ENCODE measurements at regions not wholly inside any gene's neighbourhood (a gene's known extent, or its start where the extent isn't known, plus 50 kb on each side); places are given as distances from the start of the nearest gene placed in this dataset.
"Not testable (repeated sequence)": the region's sequence is repeated elsewhere in the genome, so short reads cannot be mapped to it uniquely, and the experiment has no call there.

DNA sequence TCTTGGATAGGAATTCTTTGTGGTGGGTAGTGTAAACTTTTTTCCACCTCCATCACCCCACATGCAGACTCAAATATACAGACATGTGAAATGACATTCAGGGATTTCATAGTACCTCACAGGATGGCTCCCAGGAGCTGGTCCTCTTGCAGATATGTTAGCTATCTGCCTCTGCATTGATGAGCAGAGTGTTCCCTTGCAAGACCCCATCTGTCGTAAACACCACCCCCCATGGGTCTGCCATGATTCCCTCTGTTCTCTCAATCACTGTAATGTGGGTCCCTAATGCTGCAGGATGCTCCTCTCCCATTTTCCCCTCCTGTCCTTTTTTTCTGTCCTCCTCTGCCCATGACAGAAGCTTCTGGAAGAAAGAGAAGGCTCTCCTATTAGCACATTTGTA lies 391.2 kb upstream of the PODXL start:
- no peak for DNase-seq (ENCODE audit: low read depth, low spot score)
- in situ Hi-C loops (cut with HindIII; ENCODE audit: low pct_unique_long_range_greater_than_20kb, low sequenced_read_pairs), result no loop called here

- DNase-seq (ENCODE audit: low read depth, low spot score), result no peak
Observed at GRCh38 chr7:131945957-131946544, 389.6 kb upstream of the PODXL start.

GRCh38 chr7:131945313-131945911 lies 389.0 kb upstream of the PODXL start:
- in situ Hi-C loops (cut with HindIII; ENCODE audit: low pct_unique_long_range_greater_than_20kb, low sequenced_read_pairs), result no loop called here
- peak; percentile 53 for DNase-seq (ENCODE audit: low read depth, low spot score)

More at GRCh38 chr7:131945957-131946544, 389.6 kb upstream of the PODXL start:
- in situ Hi-C loops (cut with HindIII; ENCODE audit: low pct_unique_long_range_greater_than_20kb, low sequenced_read_pairs), result no loop called here

GRCh38 chr7:131944556-131945069 lies 388.2 kb upstream of the PODXL start:
- in situ Hi-C loops (cut with HindIII; ENCODE audit: low pct_unique_long_range_greater_than_20kb, low sequenced_read_pairs), result no loop called here
- no peak for DNase-seq (ENCODE audit: low read depth, low spot score)

DNA sequence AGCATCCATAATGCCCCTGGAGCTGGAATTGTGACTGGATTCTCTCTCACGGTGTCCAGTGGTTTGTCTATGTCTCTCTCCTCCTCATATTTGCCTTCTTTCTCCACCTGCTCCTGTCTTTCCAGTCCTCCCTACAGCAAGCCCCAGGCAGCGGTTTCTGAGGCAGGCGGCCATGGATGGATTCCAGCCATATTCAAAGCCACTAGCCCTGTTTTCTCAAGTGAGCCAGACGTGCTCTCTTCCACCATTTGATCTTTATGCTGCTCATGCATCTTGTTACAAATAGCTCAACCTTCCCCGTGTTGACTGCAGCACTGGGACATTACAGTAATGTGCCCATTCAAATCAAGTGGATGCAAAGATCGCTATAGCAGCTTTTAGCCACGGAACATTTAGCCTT lies 387.2 kb upstream of the PODXL start:
- in situ Hi-C loops (cut with HindIII; ENCODE audit: low pct_unique_long_range_greater_than_20kb, low sequenced_read_pairs), result no loop called here
- DNase-seq (ENCODE audit: low read depth, low spot score), result no peak

DNA sequence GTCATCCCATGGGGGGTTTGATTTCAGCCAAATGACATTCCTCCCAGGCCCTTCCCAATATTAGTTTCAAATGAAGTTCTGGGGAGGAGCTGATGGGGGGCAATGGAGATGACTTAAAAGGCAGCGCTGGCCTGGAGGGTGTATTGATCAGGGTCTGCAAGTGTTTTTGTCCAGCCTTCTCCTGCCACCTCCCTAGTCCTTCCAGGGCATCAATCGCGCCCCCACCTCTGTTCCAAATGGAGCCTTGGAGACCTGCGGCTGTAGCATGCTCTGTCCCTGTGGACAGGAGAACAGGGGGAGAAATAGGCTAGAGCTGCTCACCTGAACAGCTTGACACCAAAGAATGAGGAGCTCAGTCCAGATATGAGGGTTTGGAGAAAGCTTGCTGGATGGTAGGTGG lies 386.8 kb upstream of the PODXL start:
- DNase-seq (ENCODE audit: low read depth, low spot score), result no peak
- in situ Hi-C loops (cut with HindIII; ENCODE audit: low pct_unique_long_range_greater_than_20kb, low sequenced_read_pairs), result no loop called here

DNA sequence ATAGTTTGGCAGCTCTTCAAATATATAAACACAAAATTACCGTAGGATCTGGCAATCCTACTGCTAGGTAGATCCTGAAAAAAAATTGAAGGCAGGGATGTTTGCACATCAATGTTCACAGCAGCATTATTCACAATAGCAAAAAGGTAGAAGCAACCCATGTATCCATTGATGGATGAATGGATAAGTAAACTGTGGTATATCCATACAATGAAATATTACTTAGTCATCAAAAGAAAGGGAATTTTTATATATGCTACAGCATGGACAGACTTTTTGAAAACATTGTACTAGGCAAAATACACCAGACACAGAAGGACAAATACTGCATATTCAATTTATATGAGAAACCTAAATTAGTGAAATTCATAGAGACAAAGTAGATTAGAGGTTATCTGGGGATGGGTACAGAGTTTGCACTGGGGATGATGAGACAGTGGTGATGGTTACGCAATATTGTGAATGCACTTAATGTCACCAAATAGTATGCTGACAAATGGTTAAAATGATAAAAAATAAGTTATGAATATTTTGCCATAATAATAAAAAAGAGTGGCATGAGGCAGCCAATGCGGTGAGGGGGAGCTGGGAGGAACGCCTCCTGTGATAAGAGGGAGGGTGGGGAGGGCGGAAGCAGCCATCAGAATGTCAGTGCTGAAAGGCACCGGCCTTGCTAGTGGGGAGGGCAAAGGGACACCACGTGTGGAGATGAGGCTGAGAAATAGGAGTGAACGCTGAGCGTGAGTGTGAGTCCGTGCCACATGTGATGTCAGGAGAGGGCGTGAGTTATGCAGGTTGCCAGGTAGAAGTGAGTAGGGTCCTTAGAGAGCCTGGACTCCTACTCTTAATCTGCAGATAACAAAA lies 386.1 kb upstream of the PODXL start:
- no peak for DNase-seq (ENCODE audit: low read depth, low spot score)
- in situ Hi-C loops (cut with HindIII; ENCODE audit: low pct_unique_long_range_greater_than_20kb, low sequenced_read_pairs), result no loop called here

DNA sequence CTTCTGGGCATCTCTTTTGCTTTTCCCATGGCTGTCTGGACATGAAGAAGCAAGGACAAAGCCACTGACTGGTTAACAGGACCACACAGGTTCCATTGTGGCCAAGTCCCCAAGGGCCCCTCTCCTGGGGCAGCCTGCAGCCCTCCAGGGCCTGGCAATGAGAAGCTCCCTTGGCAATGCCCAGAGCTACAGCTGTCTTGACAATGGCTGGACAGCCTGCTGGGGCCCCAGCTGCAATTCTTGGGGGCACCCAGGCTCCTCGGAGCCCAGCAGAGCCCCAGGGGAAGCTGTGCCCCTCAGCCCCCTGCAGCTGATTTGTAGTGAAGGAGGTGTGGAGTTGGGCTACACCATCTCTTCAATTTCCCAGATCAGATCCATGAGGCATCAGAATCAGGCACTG lies 384.9 kb upstream of the PODXL start:
- no peak for DNase-seq (ENCODE audit: low read depth, low spot score)
- in situ Hi-C loops (cut with HindIII; ENCODE audit: low pct_unique_long_range_greater_than_20kb, low sequenced_read_pairs), result no loop called here

DNA sequence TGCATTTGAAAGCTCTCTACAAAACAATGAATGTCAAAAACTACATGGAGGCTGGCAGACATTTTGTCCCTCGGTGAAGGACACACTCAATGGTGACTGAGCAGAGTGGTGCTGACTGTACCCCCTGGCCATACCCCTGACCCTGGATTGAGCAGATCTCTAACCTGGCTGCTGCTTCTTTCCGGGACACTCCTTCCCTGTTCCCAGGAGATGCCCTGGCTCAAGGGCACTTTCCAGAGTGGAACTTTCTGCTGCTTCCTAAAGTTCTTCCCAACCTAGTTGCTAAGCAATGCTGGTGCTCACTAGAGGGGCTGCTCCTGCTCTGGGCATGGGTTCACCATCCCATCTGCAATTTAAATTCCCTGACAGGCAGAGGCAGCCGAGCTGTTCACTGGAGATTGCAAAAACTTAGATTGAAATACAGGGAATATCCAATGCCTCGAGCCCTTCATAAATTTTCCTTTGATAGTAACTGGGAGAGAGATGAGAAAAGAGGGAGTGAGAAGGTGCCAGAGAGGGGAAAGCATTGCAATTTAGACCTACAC lies 384.3 kb upstream of the PODXL start:
- in situ Hi-C loops (cut with HindIII; ENCODE audit: low pct_unique_long_range_greater_than_20kb, low sequenced_read_pairs), result no loop called here
- DNase-seq (ENCODE audit: low read depth, low spot score), result no peak

DNA sequence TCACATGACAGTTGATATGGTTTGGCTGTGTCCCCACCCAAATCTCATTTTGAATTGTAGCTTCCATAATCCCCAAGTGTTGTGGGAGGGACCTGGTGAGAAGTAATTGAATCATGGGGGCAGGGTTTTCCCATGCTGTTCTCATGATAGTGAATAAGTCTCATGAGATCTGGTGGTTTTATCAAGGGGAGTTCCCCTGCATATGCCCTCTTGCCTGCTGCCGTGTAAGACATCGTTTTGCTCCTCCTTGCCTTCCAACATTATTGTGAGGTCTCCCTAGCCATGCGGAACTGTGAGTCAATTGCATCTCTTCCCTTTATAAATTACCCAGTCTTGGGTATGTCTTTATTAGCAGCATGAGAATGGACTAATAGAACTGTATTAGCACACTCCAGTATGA lies 382.4 kb upstream of the PODXL start:
- in situ Hi-C loops (cut with HindIII; ENCODE audit: low pct_unique_long_range_greater_than_20kb, low sequenced_read_pairs); DNase-seq (ENCODE audit: low read depth, low spot score): not testable (repeated sequence)

DNA sequence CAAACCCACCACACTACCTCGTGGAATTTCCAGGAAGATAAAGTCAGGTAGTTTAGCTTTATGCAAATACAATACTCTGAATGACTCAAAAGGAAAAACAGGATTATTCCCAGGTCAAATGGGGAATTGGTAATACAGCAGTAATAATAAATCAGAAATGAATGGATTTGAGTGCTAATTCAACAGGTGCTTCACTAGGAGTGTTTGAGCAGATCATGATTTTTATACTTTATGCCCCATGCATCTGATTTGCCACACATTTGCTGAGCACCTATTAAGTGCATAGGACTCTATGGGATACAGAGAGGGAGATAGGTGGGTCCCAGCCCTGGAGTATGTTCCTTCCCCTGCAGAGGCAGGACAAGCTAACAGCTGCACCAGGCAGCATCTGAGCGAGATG lies 381.4 kb upstream of the PODXL start:
- no peak for DNase-seq (ENCODE audit: low read depth, low spot score)
- in situ Hi-C loops (cut with HindIII; ENCODE audit: low pct_unique_long_range_greater_than_20kb, low sequenced_read_pairs), result no loop called here

- in situ Hi-C loops (cut with HindIII; ENCODE audit: low pct_unique_long_range_greater_than_20kb, low sequenced_read_pairs), result no loop called here
- no peak for DNase-seq (ENCODE audit: low read depth, low spot score)
Observed at GRCh38 chr7:131935180-131935579, 378.8 kb upstream of the PODXL start.

DNA sequence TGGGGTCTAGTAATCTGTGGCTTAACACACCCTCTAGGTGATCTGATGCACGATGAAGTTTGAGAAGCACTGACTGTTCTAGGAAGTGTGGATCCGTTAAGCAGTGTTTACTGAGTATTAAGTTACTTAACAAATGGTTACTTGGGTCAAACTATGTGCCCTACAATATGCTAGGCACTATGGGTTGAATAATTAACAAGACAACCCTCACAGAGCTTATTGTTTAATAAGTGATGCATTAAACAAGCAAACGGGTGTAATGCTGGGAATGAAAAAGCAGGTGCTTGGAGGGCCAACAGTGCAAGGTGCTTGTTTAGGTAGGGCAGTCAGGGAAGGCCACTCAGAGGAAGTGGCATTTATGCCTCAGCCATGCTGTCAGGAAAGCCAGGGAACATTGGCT lies 378.0 kb upstream of the PODXL start:
- in situ Hi-C loops (cut with HindIII; ENCODE audit: low pct_unique_long_range_greater_than_20kb, low sequenced_read_pairs), result no loop called here
- no peak for DNase-seq (ENCODE audit: low read depth, low spot score)

GRCh38 chr7:131933751-131934289 lies 377.4 kb upstream of the PODXL start:
- in situ Hi-C loops (cut with HindIII; ENCODE audit: low pct_unique_long_range_greater_than_20kb, low sequenced_read_pairs), result no loop called here
- DNase-seq (ENCODE audit: low read depth, low spot score), result no peak

DNA sequence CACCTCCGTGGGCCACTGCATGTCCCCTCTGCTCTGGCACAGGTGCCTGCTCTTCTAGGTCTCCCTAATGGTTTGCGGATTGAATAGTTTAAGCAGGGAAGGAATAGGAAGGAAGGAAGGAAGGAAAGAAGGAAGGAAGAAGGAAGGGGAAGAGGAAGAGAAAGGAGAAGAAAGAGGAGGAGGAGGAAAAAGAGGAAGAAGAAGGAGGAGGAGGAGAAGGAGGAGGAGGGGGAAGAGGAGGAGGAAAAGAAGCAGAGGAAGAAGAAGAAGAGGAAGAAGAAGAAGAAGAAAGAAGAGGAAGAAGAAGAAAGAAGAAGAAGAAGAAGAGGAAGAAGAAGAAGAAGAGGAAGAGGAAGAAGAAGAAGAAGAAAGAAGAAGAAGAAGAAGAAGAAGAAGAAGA lies 376.8 kb upstream of the PODXL start:
- in situ Hi-C loops (cut with HindIII; ENCODE audit: low pct_unique_long_range_greater_than_20kb, low sequenced_read_pairs), result not testable (repeated sequence)

GRCh38 chr7:131932271-131932670 lies 375.8 kb upstream of the PODXL start:
- in situ Hi-C loops (cut with HindIII; ENCODE audit: low pct_unique_long_range_greater_than_20kb, low sequenced_read_pairs), result no loop called here
- DNase-seq (ENCODE audit: low read depth, low spot score), result peak; percentile 30

More for the DNA sequence above, 376.8 kb upstream of the PODXL start:
- DNase-seq (ENCODE audit: low read depth, low spot score), result not testable (repeated sequence)

- in situ Hi-C loops (cut with HindIII; ENCODE audit: low pct_unique_long_range_greater_than_20kb, low sequenced_read_pairs), result no loop called here
- no peak for DNase-seq (ENCODE audit: low read depth, low spot score)
Observed at GRCh38 chr7:131931370-131931769, 374.9 kb upstream of the PODXL start.

DNA sequence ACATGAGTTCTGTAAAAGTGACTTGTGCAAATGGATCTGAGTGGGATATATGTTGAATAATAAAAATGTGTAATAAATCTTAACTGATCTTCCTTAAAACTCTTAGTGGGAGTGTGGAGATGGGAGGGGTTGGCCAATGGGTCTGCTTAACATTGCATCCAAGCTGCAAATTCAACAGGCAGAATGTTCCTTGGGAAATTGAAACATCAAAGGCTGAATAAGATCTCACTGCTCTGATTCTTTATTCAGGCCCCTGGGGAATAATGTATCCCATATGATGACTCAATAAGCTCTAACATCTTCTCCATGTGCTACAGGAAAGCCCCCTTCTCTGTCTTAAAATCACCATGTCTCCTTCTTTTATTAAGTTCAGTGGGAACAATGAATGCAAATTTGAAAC lies 373.2 kb upstream of the PODXL start:
- in situ Hi-C loops (cut with HindIII; ENCODE audit: low pct_unique_long_range_greater_than_20kb, low sequenced_read_pairs), result no loop called here
- no peak for DNase-seq (ENCODE audit: low read depth, low spot score)
